ENCODE measurements at regions not wholly inside any gene's neighbourhood (a gene's known extent, or its start where the extent isn't known, plus 50 kb on each side); places are given as distances from the start of the nearest gene placed in this dataset.

DNA sequence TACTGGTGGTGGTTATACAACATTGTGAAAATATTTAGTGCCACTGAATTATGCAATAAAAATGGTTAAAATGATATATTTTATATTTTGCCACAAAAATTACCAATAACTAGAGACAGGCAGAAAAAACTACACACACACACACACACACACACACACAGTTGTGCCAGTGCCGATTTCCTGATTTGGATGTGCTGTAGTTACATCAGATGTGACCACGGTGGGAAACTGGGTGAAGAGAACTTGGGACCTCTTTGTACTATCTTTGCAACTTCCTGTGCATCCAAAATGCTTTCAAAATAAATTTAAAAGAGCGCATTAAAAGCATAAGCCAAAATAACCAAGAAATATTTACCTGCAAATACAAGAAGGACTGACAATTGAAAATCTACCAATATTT lies 61.6 kb upstream of the CCBE1 start:
- Histone ChIP-seq H3K9me3 (ENCODE audit: control extremely low read depth in 1 of 5, control insufficient read depth in 4 of 5, insufficient read depth in 2 of 5, low read depth in 1 of 5, low read length in 4 of 5) (no peaks in the 10 kb centered on the region), H3K27me3 (replicated peaks in 2 of 5; ENCODE audit: control insufficient read depth in 4 of 5, insufficient read depth in 5 of 5, low read length in 4 of 5) (no peaks in the 10 kb centered on the region), H3K36me3 (ENCODE audit: control insufficient read depth in 4 of 4, insufficient read depth in 4 of 4, low read length in 3 of 4) (no peaks in the 10 kb centered on the region), H3K27ac (ENCODE audit: insufficient read depth in 1 of 2, low read depth in 1 of 2, low read length in 2 of 2, poor library complexity in 1 of 2, severe bottlenecking in 2 of 2) (no peak overlapping the region), H3K4me1 (ENCODE audit: control extremely low read depth in 1 of 4, control insufficient read depth in 4 of 4, insufficient read depth in 4 of 4, low read length in 3 of 4) (no peaks in the 10 kb centered on the region), H3K4me3 (ENCODE audit: control insufficient read depth in 1 of 7, extremely low read depth in 1 of 7, insufficient read depth in 4 of 7, low read depth in 2 of 7, low read length in 6 of 7) (no peak overlapping the region)
- no peak for DNase-seq
- ChIA-PET POLR2A (no interaction called here), CTCF (no interaction called here)
- WGBS (ENCODE audit: insufficient coverage), result 100% methylated on average over 1 of the region's 3 CpGs

GRCh38 chr18:59758106-59758505 lies 60.9 kb upstream of the CCBE1 start:
- Histone ChIP-seq H3K9me3 (ENCODE audit: control extremely low read depth in 1 of 5, control insufficient read depth in 4 of 5, insufficient read depth in 2 of 5, low read depth in 1 of 5, low read length in 4 of 5) (no peaks in the 10 kb centered on the region), H3K4me3 (ENCODE audit: control insufficient read depth in 1 of 7, extremely low read depth in 1 of 7, insufficient read depth in 4 of 7, low read depth in 2 of 7, low read length in 6 of 7) (no peak overlapping the region), H3K27me3 (replicated peaks in 2 of 5; ENCODE audit: control insufficient read depth in 4 of 5, insufficient read depth in 5 of 5, low read length in 4 of 5) (no peaks in the 10 kb centered on the region), H3K36me3 (ENCODE audit: control insufficient read depth in 4 of 4, insufficient read depth in 4 of 4, low read length in 3 of 4) (no peaks in the 10 kb centered on the region), H3K4me1 (ENCODE audit: control extremely low read depth in 1 of 4, control insufficient read depth in 4 of 4, insufficient read depth in 4 of 4, low read length in 3 of 4) (no peaks in the 10 kb centered on the region), H3K27ac (ENCODE audit: insufficient read depth in 1 of 2, low read depth in 1 of 2, low read length in 2 of 2, poor library complexity in 1 of 2, severe bottlenecking in 2 of 2) (no peak overlapping the region)
- POLR2A ChIA-PET, result no interaction called here
- DNase-seq, result no peak
- 100% methylated on average over 1 of the region's 2 CpGs for WGBS (ENCODE audit: insufficient coverage)
- CTCF ChIA-PET, result no interaction called here

- ChIA-PET POLR2A (interaction anchor here (0.5 kb wide), 1 partner anchor 169 kb away, joined by 3 read pairs; no protein-coding TSS in a partner anchor), CTCF (no interaction called here)
- Histone ChIP-seq H3K36me3 (ENCODE audit: control insufficient read depth in 4 of 4, insufficient read depth in 4 of 4, low read length in 3 of 4) (no peaks in the 10 kb centered on the region), H3K9me3 (ENCODE audit: control extremely low read depth in 1 of 5, control insufficient read depth in 4 of 5, insufficient read depth in 2 of 5, low read depth in 1 of 5, low read length in 4 of 5) (no peaks in the 10 kb centered on the region), H3K27me3 (replicated peaks in 2 of 5; ENCODE audit: control insufficient read depth in 4 of 5, insufficient read depth in 5 of 5, low read length in 4 of 5) (no peaks in the 10 kb centered on the region), H3K4me3 (ENCODE audit: control insufficient read depth in 1 of 7, extremely low read depth in 1 of 7, insufficient read depth in 4 of 7, low read depth in 2 of 7, low read length in 6 of 7) (no peak overlapping the region), H3K27ac (ENCODE audit: insufficient read depth in 1 of 2, low read depth in 1 of 2, low read length in 2 of 2, poor library complexity in 1 of 2, severe bottlenecking in 2 of 2) (no peak overlapping the region), H3K4me1 (ENCODE audit: control extremely low read depth in 1 of 4, control insufficient read depth in 4 of 4, insufficient read depth in 4 of 4, low read length in 3 of 4) (no peaks in the 10 kb centered on the region)
- no peak for DNase-seq
- WGBS (ENCODE audit: insufficient coverage), result no CpG with 5 or more reads among the region's 1 CpG
These were observed 55.4 kb upstream of the CCBE1 start for GRCh38 chr18:59752666-59753065.

DNA sequence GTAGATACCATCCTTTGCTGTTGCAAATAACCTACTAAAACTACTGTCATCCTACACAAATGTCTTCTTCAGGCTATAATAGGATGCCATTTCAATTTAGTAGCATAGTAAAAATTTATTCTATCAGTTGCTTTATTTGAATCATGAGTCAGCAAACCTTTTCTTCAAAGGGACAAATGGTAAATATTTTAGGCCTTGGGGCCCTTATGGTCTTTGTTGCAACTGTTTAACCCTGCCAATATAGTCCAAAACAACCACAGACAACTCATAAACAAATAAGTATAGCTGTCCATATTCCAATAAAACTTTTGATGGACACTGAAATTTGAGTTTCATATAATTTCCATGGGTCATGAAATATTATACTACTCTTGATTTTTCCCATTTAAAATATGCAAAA lies 54.0 kb upstream of the CCBE1 start:
- ChIA-PET POLR2A (no interaction called here), CTCF (interaction anchor here (1.3 kb wide), 1 partner anchor 54 kb away, joined by 4 read pairs; no protein-coding TSS in a partner anchor)
- no peak overlapping the region for H3K4me3 ChIP-seq (ENCODE audit: control insufficient read depth in 1 of 7, extremely low read depth in 1 of 7, insufficient read depth in 4 of 7, low read depth in 2 of 7, low read length in 6 of 7)
- H3K9me3 ChIP-seq (ENCODE audit: control extremely low read depth in 1 of 5, control insufficient read depth in 4 of 5, insufficient read depth in 2 of 5, low read depth in 1 of 5, low read length in 4 of 5), result no peaks in the 10 kb centered on the region
- H3K4me1 ChIP-seq (ENCODE audit: control extremely low read depth in 1 of 4, control insufficient read depth in 4 of 4, insufficient read depth in 4 of 4, low read length in 3 of 4), result no peaks in the 10 kb centered on the region
- H3K27me3 ChIP-seq (replicated peaks in 2 of 5; ENCODE audit: control insufficient read depth in 4 of 5, insufficient read depth in 5 of 5, low read length in 4 of 5), result no peaks in the 10 kb centered on the region
- no peak for DNase-seq
- H3K36me3 ChIP-seq (ENCODE audit: control insufficient read depth in 4 of 4, insufficient read depth in 4 of 4, low read length in 3 of 4), result no peaks in the 10 kb centered on the region
- H3K27ac ChIP-seq (ENCODE audit: insufficient read depth in 1 of 2, low read depth in 1 of 2, low read length in 2 of 2, poor library complexity in 1 of 2, severe bottlenecking in 2 of 2), result no peak overlapping the region

GRCh38 chr18:59748628-59749360 lies 51.6 kb upstream of the CCBE1 start:
- 100% methylated on average over 2 of the region's 2 CpGs for WGBS (ENCODE audit: insufficient coverage)
- Histone ChIP-seq H3K36me3 (ENCODE audit: control insufficient read depth in 4 of 4, insufficient read depth in 4 of 4, low read length in 3 of 4) (no peaks in the 10 kb centered on the region), H3K27ac (ENCODE audit: insufficient read depth in 1 of 2, low read depth in 1 of 2, low read length in 2 of 2, poor library complexity in 1 of 2, severe bottlenecking in 2 of 2) (no peak overlapping the region), H3K27me3 (replicated peaks in 2 of 5; ENCODE audit: control insufficient read depth in 4 of 5, insufficient read depth in 5 of 5, low read length in 4 of 5) (no peaks in the 10 kb centered on the region), H3K4me3 (ENCODE audit: control insufficient read depth in 1 of 7, extremely low read depth in 1 of 7, insufficient read depth in 4 of 7, low read depth in 2 of 7, low read length in 6 of 7) (no peak overlapping the region), H3K4me1 (ENCODE audit: control extremely low read depth in 1 of 4, control insufficient read depth in 4 of 4, insufficient read depth in 4 of 4, low read length in 3 of 4) (no peaks in the 10 kb centered on the region), H3K9me3 (ENCODE audit: control extremely low read depth in 1 of 5, control insufficient read depth in 4 of 5, insufficient read depth in 2 of 5, low read depth in 1 of 5, low read length in 4 of 5) (no peaks in the 10 kb centered on the region)
- DNase-seq, result no peak
- POLR2A ChIA-PET, result no interaction called here
- CTCF ChIA-PET, result no interaction called here
